ENCODE measurements at regions not wholly inside any gene's neighbourhood (a gene's known extent, or its start where the extent isn't known, plus 50 kb on each side); places are given as distances from the start of the nearest gene placed in this dataset.

GRCh38 chr10:36759141-36759805 is 366.1 kb upstream of the ANKRD30A start (continued):
- TF ChIP-seq CTCF (IDR thresholded peaks at IDR 0.05; ENCODE audit: control extremely low read depth in 1 of 3, insufficient read depth in 1 of 3, low read depth in 1 of 3, low read length in 3 of 3) (no peak), SRF (IDR thresholded peaks at IDR 0.05; ENCODE audit: low read depth, low read length) (no peak), BACH1 (IDR thresholded peaks at IDR 0.05; ENCODE audit: low read length) (no peak), CBX8 (IDR thresholded peaks at IDR 0.05; ENCODE audit: borderline replicate concordance, low read depth, low read length) (no peak), FOSL1 (IDR thresholded peaks at IDR 0.05; ENCODE audit: insufficient read depth, low read depth, low read length) (no peak)
